NB4 (cell line): ENCODE measurements at regions not wholly inside any gene's neighbourhood (a gene's known extent, or its start where the extent isn't known, plus 50 kb on each side); places are given as distances from the start of the nearest gene placed in this dataset.

ENCODE experiments used
- DNase-seq: peaks from one replicate; pipeline ENCODE4 v3.0.0; 2010; ENCODE audit warnings: low read depth
- H3K4me3 ChIP-seq: one replicate; pipeline ENCODE4 v1.5.1; 2011; ENCODE audit warnings: mild to moderate bottlenecking, low read depth, low read length, moderate library complexity
- MYC ChIP-seq: IDR thresholded peaks from 2 replicates; pipeline ENCODE4 v1.6.1; 2011; ENCODE audit warnings: low read depth, low read length
- POLR2A ChIP-seq: IDR thresholded peaks from 2 replicates; pipeline ENCODE4 v1.6.1; 2011; ENCODE audit warnings: mild to moderate bottlenecking; ENCODE audit not compliant: insufficient read length; ENCODE audit errors: extremely low read depth
- TF ChIP-seq, protein P1 (sequence below): IDR thresholded peaks from 2 replicates; pipeline ENCODE4 v1.6.1; 2011; ENCODE audit warnings: low read depth, low read length
- TF ChIP-seq, protein P2 (sequence below): IDR thresholded peaks from one replicate; pipeline ENCODE4 v1.5.1; 2012; ENCODE audit warnings: low read depth, low read length

DNA sequence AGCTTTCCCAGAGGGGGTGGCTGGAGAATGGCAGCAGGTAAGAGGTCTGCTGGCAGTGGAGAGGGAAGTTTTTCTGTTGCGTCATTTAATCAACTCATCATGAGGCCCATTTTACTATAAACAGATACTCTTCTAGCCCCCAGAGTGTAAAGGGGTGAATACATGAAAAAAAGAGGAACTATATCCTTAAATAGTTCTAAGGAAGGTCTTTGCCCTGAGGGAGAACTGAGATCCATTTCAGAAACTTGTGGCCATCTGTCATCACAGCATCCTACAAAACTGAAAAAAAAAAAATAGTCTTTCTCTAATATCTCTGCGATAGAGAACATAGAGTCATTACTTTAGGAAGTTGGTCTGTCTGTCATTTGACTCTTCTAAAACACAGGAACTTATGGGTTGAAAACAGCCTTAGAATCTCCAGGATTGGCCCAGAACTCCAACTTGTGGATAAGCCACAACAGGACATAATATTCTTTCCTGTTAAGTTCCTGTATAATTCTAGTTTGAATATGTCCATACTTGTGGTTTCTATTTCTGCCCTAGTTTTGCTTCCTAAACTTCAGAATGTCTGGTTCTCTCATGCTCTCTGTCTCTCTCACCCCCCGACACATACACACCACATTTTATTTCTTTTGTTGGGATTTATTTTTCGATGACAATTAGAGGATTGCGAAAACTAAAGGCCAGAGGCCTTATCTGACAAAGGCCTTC is 238.5 kb upstream of the PIK3R1 start:
- no peak overlapping the region for H3K4me3 ChIP-seq
- TF ChIP-seq, protein P1, sequence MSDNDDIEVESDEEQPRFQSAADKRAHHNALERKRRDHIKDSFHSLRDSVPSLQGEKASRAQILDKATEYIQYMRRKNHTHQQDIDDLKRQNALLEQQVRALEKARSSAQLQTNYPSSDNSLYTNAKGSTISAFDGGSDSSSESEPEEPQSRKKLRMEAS = no peak
- TF ChIP-seq, protein P2, sequence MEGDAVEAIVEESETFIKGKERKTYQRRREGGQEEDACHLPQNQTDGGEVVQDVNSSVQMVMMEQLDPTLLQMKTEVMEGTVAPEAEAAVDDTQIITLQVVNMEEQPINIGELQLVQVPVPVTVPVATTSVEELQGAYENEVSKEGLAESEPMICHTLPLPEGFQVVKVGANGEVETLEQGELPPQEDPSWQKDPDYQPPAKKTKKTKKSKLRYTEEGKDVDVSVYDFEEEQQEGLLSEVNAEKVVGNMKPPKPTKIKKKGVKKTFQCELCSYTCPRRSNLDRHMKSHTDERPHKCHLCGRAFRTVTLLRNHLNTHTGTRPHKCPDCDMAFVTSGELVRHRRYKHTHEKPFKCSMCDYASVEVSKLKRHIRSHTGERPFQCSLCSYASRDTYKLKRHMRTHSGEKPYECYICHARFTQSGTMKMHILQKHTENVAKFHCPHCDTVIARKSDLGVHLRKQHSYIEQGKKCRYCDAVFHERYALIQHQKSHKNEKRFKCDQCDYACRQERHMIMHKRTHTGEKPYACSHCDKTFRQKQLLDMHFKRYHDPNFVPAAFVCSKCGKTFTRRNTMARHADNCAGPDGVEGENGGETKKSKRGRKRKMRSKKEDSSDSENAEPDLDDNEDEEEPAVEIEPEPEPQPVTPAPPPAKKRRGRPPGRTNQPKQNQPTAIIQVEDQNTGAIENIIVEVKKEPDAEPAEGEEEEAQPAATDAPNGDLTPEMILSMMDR = no peak
- no peak for TF ChIP-seq MYC
- no peak for TF ChIP-seq POLR2A
- DNase-seq = peak; percentile 20

DNA sequence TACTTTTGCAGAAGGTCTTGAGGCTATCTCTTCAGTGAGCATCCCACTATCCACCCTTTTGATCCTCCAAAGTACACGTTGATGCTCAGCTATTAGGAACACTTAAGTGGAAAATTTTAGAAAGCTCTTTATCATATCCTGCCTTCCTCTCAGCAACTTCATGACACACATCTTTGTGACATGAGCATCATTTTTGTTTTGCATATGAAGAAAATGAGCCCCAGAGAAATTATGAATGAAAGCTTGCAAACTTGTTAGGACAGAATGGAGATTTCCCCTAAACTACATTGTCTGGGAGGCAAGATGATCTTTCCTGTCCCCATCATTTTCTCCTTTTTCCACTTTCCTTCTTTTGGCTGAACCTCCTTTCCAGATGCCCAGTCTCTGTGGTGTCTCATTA is 239.4 kb upstream of the PIK3R1 start:
- no peak overlapping the region for H3K4me3 ChIP-seq
- no peak for DNase-seq
- TF ChIP-seq, protein P1 = no peak
- TF ChIP-seq POLR2A = no peak
- no peak for TF ChIP-seq MYC
- TF ChIP-seq, protein P2 = no peak

DNA sequence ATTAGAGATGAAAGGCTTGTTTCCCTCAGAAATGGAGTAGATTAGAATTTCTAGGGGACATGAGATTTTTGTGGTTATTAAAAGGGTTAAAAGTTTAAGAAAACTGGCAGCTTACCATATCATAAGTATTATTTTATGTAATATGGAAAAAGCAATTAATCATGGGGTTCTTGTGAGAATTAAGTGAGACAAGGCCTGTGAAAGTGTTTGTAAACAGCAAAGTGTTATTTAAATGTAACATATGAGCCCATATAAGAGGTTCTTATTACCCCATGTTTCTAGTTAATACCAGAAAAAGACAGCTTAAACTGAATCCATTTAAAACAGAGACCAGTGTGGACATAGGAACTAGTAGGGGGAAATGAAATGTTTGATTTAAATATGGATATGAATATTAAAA is 241.1 kb upstream of the PIK3R1 start:
- no peak overlapping the region for H3K4me3 ChIP-seq
- no peak for DNase-seq
- TF ChIP-seq, protein P1 = no peak
- TF ChIP-seq MYC = no peak
- TF ChIP-seq, protein P2 = no peak
- TF ChIP-seq POLR2A = no peak

DNA sequence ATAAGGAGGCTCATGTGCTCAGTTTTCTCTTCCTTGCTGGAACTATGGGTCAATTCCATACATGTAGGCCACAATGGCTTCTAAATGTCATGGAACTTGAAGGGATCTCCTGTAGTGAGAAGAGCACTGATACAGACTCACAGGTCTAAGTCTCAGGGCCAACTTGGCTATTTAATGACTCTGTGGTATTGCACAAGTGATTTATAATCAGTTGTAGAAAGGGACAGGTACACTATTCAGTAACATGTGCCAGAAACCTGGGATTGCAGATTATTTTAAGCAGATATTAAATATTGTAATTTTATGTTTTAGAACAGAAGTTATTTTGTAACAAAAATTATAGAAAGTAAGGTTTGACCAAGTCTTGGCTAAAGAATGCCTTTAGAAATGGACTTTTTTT is 241.5 kb upstream of the PIK3R1 start:
- H3K4me3 ChIP-seq = no peak overlapping the region
- DNase-seq = no peak
- TF ChIP-seq MYC (no peak), POLR2A (no peak)
- TF ChIP-seq, protein P1 = no peak
- TF ChIP-seq, protein P2 = no peak

DNA sequence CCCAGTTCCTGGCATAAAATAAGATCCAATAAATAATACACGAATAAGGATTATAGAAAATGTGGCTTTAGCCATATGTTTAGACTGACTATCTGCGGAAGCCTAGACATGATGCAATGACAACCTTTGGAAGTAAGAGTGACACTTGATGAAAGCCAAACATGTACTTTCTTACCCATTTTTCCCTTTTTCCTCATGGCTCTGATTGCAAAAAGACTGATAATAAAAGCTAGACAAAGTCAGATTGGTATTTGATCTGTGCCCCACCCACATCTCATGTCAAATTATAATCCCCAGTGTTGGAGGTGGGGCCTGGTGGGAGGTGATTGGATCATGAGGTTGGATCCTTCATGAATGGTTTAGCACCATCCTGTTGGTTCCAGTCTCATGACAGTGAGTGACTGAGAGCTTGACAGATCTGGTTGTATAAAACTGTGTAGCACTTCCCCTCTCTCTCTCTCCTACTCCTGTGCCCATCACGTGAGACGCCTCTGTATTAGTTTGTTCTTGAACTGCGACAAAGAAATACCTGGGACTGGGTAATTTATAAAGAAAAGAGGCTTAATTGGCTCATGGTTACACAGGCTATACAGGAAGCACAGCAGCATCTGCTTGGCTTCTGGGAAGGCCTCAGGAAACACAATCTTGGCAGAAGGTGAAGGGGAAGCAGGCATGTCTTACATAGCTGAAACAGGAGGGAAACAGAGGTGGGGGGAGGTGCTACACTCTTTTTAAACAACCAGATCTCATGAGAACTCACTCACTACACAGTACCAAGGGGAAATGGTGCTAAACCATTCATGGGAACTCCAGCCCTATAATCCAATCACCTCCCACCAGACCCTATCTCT is 243.4 kb upstream of the PIK3R1 start:
- no peak for DNase-seq
- TF ChIP-seq MYC (no peak), POLR2A (no peak)
- TF ChIP-seq, protein P1 = no peak
- TF ChIP-seq, protein P2 = no peak
- H3K4me3 ChIP-seq = no peak overlapping the region
